Esophagus (tissue), 2 donors: ENCODE measurements at regions not wholly inside any gene's neighbourhood (a gene's known extent, or its start where the extent isn't known, plus 50 kb on each side); places are given as distances from the start of the nearest gene placed in this dataset.

Experiments
- H3K27ac ChIP-seq, 2 donors: one replicate each; pipeline ENCODE4 v1.5.1; 2013; ENCODE audit warnings: low read depth in 2 of 2, mild to moderate bottlenecking in 2 of 2, inconsistent platforms in 1 of 2, low read length in 1 of 2, moderate library complexity in 1 of 2
- H3K27me3 ChIP-seq, 2 donors: one replicate each; pipeline ENCODE4 v1.6.1; 2013; ENCODE audit warnings: low read length in 2 of 2, control low read depth in 1 of 2, mild to moderate bottlenecking in 1 of 2; ENCODE audit not compliant: insufficient read depth in 2 of 2, control insufficient read depth in 1 of 2
- H3K36me3 ChIP-seq, 2 donors: one replicate each; pipeline ENCODE4 v1.6.1; 2013; ENCODE audit warnings: low read length in 1 of 2; ENCODE audit not compliant: control insufficient read depth in 2 of 2, insufficient read depth in 2 of 2
- H3K4me1 ChIP-seq, 2 donors: one replicate each; pipeline ENCODE4 v1.6.1; 2013; ENCODE audit warnings: low read length in 1 of 2; ENCODE audit not compliant: control insufficient read depth in 2 of 2, insufficient read depth in 2 of 2
- H3K4me3 ChIP-seq, 2 donors: one replicate each; pipeline ENCODE4 v1.5.1; 2013; ENCODE audit warnings: low read length in 2 of 2, mild to moderate bottlenecking in 2 of 2, low read depth in 1 of 2, moderate library complexity in 1 of 2
- H3K9me3 ChIP-seq, 2 donors: one replicate each; pipeline ENCODE4 v1.6.1; 2013; ENCODE audit warnings: mild to moderate bottlenecking in 2 of 2, low read depth in 1 of 2, low read length in 1 of 2, moderate library complexity in 1 of 2; ENCODE audit not compliant: control insufficient read depth in 2 of 2, insufficient read depth in 1 of 2
- WGBS, 2 donors: extraction: QIAGEN DNeasy Blood & Tissue Kit; methylation state at CpG; one replicate each; pipeline ENCODE4 v1.1.7; 2013; 5-methylcytosine and 5-hydroxymethylcytosine counted together
- donor health status: healthy with polysubstance abuse.
- donor health status: Bipolar disorder and iron deficiency.

- H3K27ac ChIP-seq: no peak overlapping the region
- H3K36me3 ChIP-seq: no peaks in the 10 kb centered on the region
- 65 to 74% methylated on average over 5 of the region's 5 CpGs for WGBS, 2 donors
- H3K9me3 ChIP-seq: no peaks in the 10 kb centered on the region
- H3K4me3 ChIP-seq: no peak overlapping the region
- H3K4me1 ChIP-seq: peaks cover 6 to 14% of the 10 kb centered on the region in 2 donors
- no peaks in the 10 kb centered on the region for H3K27me3 ChIP-seq
Observed at GRCh38 chr20:50363479-50363878, 146.7 kb upstream of the PTPN1 start.

- H3K36me3 ChIP-seq: no peaks in the 10 kb centered on the region
- WGBS, 2 donors: 65 to 76% methylated on average over 6 of the region's 6 CpGs
- no peak overlapping the region for H3K4me3 ChIP-seq
- no peaks in the 10 kb centered on the region for H3K9me3 ChIP-seq
- no peak overlapping the region for H3K27ac ChIP-seq
- no peaks in the 10 kb centered on the region for H3K27me3 ChIP-seq
- H3K4me1 ChIP-seq: peaks cover 6 to 17% of the 10 kb centered on the region in 2 donors
Observed at GRCh38 chr20:50364542-50364941, 145.6 kb upstream of the PTPN1 start.

- Histone ChIP-seq H3K4me1 (peaks cover 0 to 6% of the 10 kb centered on the region in 2 donors), H3K27me3 (no peaks in the 10 kb centered on the region), H3K9me3 (no peaks in the 10 kb centered on the region), H3K4me3 (peak overlapping the region in 1 of 2 donors; percentile 26), H3K27ac (no peak overlapping the region), H3K36me3 (no peaks in the 10 kb centered on the region)
- 39 to 40% methylated on average over 7 of the region's 7 CpGs for WGBS, 2 donors
Observed at GRCh38 chr20:50366270-50367103, 143.7 kb upstream of the PTPN1 start.

- Histone ChIP-seq H3K27me3 (no peaks in the 10 kb centered on the region), H3K4me1 (peaks cover 0 to 6% of the 10 kb centered on the region in 2 donors), H3K4me3 (no peak overlapping the region), H3K9me3 (no peaks in the 10 kb centered on the region), H3K36me3 (no peaks in the 10 kb centered on the region), H3K27ac (no peak overlapping the region)
- WGBS, 2 donors: 54 to 55% methylated on average over 5 of the region's 5 CpGs
Observed at GRCh38 chr20:50367104-50367674, 143.0 kb upstream of the PTPN1 start.

DNA sequence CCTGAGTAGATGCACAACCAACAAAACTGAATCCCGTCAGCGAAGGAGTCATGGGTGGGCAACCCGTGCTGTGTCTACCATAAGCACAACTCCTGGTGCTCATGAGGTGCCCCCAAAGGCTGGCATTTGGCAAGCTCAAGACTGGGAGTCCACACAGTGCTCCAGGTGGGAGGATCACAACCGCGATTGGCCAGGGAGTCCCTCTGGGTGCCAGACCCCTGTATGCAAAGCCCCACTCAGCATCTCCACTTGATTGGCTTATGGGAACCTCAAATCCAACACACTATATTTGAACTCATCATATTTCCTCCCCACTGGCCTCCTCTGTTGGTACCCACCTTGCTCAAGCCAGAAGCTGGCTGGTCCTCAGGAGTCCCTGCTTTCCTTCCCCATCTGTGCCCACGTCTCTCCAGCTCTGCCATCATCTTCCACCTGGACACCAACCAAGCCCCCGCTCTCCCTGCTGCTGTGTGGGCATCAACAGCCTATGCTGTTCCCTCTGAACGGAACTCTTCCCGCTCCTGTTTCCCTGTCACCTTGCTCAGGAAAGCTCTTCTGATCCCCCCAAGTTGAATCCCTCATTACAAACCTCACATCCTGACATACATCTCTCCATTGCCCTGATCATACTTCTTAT is 142.3 kb upstream of the PTPN1 start:
- Histone ChIP-seq H3K9me3 (no peaks in the 10 kb centered on the region), H3K4me1 (peaks cover 0 to 9% of the 10 kb centered on the region in 2 donors), H3K4me3 (no peak overlapping the region), H3K27me3 (no peaks in the 10 kb centered on the region), H3K36me3 (no peaks in the 10 kb centered on the region), H3K27ac (no peak overlapping the region)
- WGBS, 2 donors: 91 to 97% methylated on average over 9 of the region's 9 CpGs

- Histone ChIP-seq H3K27ac (no peak overlapping the region), H3K36me3 (no peaks in the 10 kb centered on the region), H3K9me3 (no peaks in the 10 kb centered on the region), H3K4me3 (no peak overlapping the region), H3K27me3 (no peaks in the 10 kb centered on the region), H3K4me1 (peaks cover 0 to 9% of the 10 kb centered on the region in 2 donors)
- 76 to 83% methylated on average over 1 of the region's 1 CpG for whole genome bisulfite sequencing, 2 donors
Observed at GRCh38 chr20:50368386-50368785, 141.8 kb upstream of the PTPN1 start.

DNA sequence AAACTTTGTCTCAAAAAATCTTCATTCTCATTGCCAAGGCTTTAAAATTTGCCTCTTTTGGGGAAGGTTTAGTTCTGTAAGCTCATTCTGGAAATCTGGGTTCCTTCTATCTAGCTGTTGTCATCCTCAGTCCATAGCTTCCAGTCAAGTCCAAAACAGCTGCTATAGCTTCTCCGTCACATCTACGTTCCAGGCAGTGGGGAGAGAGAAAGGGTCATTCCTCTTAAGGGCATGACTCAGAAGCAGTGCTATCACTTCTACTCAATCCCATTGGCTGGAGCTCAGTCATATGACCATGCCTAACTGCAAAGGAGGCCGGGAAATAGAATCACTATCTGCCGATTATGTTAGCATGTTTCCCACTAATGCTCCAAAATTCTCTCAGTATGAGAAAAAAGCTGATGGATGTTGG is 141.4 kb upstream of the PTPN1 start:
- Histone ChIP-seq H3K27me3 (no peaks in the 10 kb centered on the region), H3K4me1 (peaks cover 0 to 9% of the 10 kb centered on the region in 2 donors), H3K4me3 (no peak overlapping the region), H3K36me3 (no peaks in the 10 kb centered on the region), H3K27ac (no peak overlapping the region), H3K9me3 (no peaks in the 10 kb centered on the region)
- WGBS, 2 donors: 65 to 82% methylated on average over 4 of the region's 4 CpGs

DNA sequence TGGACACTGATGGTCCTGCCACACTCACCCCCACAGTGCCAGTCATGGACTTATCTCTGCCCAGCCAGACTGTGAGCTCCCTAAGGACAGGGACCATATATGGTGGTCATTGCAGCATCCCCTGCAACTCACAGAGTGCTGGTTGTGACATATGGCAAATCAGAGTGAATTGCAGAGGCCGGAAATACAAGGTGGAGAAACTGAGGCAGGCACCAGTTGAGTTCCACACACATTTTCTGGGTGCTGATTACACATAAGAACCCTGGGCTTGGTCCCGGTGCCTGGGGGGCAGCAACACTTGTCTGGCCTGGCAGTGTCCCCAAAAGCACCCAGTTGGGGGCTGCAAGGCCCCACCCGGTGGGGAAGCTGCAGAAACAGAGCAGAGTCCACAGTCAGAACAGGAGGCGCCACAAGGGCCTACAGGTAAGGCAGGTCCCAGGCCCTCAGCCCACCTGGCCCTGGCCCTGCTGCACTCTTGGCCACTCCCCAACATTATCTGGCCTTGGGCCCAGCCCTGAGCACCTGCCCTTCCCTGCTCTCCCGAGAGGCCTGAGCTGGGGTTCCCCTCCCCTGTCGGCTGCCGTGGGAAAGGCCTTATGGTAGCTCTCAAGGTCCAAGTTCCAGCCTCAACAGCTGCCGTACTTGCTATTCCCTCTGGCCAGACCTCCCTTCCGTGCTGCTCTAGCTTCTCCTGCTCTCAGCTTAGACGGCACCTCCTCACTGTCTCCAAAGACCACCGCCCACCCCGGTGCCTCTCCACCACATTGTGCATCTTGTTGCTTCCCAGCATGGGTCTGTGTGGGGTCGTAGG is 140.8 kb upstream of the PTPN1 start:
- H3K9me3 ChIP-seq: no peaks in the 10 kb centered on the region
- H3K36me3 ChIP-seq: no peaks in the 10 kb centered on the region
- no peaks in the 10 kb centered on the region for H3K27me3 ChIP-seq
- H3K27ac ChIP-seq: peak overlapping the region in 1 of 2 donors; percentile 15
- peaks cover 0 to 9% of the 10 kb centered on the region in 2 donors for H3K4me1 ChIP-seq
- H3K4me3 ChIP-seq: no peak overlapping the region
- WGBS, 2 donors: 47 to 54% methylated on average over 13 of the region's 13 CpGs

- H3K36me3 ChIP-seq: no peaks in the 10 kb centered on the region
- no peaks in the 10 kb centered on the region for H3K9me3 ChIP-seq
- H3K4me1 ChIP-seq: peaks cover 0 to 9% of the 10 kb centered on the region in 2 donors
- H3K4me3 ChIP-seq: no peak overlapping the region
- no peak overlapping the region for H3K27ac ChIP-seq
- 78 to 84% methylated on average over 11 of the region's 11 CpGs for WGBS, 2 donors
- H3K27me3 ChIP-seq: no peaks in the 10 kb centered on the region
Observed at GRCh38 chr20:50370036-50370566, 140.1 kb upstream of the PTPN1 start.
